PC-3 (cell line): ENCODE measurements at regions not wholly inside any gene's neighbourhood (a gene's known extent, or its start where the extent isn't known, plus 50 kb on each side); places are given as distances from the start of the nearest gene placed in this dataset.

ENCODE experiments used
- ATAC-seq: fragments of 200-7000 bp; cut with Tn5 transposase; 2 replicates; pipeline ENCODE4 v1.9.1; 2020; ENCODE audit warnings: mild to moderate bottlenecking, moderate library complexity
- BruUV-seq: library from RNA; stranded (reverse); fragments of 400-500 nt; replicated peaks from 2 replicates; lab custom pipeline; 2021; lab: Mats Ljungman, UMichigan
- CTCF ChIA-PET: fragments of 300-600 bp; sonication (Branson Sonifier 250); formaldehyde crosslinking; loops from one replicate; lab custom pipeline; 2022; ENCODE audit warnings: antibody characterized with exemption; lab: Charles Lee
- POLR2A ChIA-PET: fragments of 300-600 bp; sonication (Branson Sonifier 250); formaldehyde crosslinking; loops from one replicate; lab custom pipeline; 2022; ENCODE audit warnings: antibody characterized with exemption; ENCODE audit not compliant: unreplicated experiment; lab: Charles Lee
- DNase-seq: peaks from one replicate; pipeline ENCODE4 v3.0.0-alpha.2; 2015
- H2AFZ ChIP-seq: fragments of 300-600 bp; sonication (generic); 2 replicates; pipeline ENCODE4 v1.6.0; 2016; ENCODE audit warnings: antibody characterized with exemption, low read length
- H3F3A ChIP-seq: fragments of 300-600 bp; sonication (generic); one replicate; pipeline ENCODE4 v1.6.0; 2017; ENCODE audit warnings: antibody characterized with exemption, low read length, control low read depth, mild to moderate bottlenecking; ENCODE audit not compliant: unreplicated experiment
- H3K27ac ChIP-seq: fragments of 300-600 bp; sonication (generic); 2 replicates; pipeline ENCODE4 v1.5.1; 2016; ENCODE audit warnings: mild to moderate bottlenecking, low read length
- H3K27me3 ChIP-seq: fragments of 300-600 bp; sonication (generic); 2 replicates; pipeline ENCODE4 v1.6.1; 2016; ENCODE audit warnings: low read length, mixed read lengths
- H3K36me3 ChIP-seq: fragments of 300-600 bp; sonication (generic); 2 replicates; pipeline ENCODE4 v1.6.1; 2016; ENCODE audit warnings: low read depth, mixed run types, low read length, mixed read lengths
- H3K4me1 ChIP-seq: fragments of 300-600 bp; sonication (generic); 2 replicates; pipeline ENCODE4 v1.5.1; 2016; ENCODE audit warnings: low read length; ENCODE audit not compliant: insufficient read depth
- H3K4me2 ChIP-seq: fragments of 300-600 bp; sonication (generic); 2 replicates; pipeline ENCODE4 v1.6.0; 2016; ENCODE audit warnings: low read length
- H3K4me3 ChIP-seq: fragments of 300-600 bp; sonication (generic); 2 replicates; pipeline ENCODE4 v1.5.1; 2016; ENCODE audit warnings: mild to moderate bottlenecking, low read length, mixed read lengths
- H3K79me2 ChIP-seq: fragments of 300-600 bp; sonication (generic); 2 replicates; pipeline ENCODE4 v1.6.1; 2017; ENCODE audit warnings: low read length, mixed read lengths
- H3K9ac ChIP-seq: fragments of 300-600 bp; sonication (generic); 2 replicates; pipeline ENCODE4 v1.6.0; 2016; ENCODE audit warnings: mild to moderate bottlenecking, low read length
- H3K9me2 ChIP-seq: fragments of 300-600 bp; sonication (generic); replicated peaks from 2 replicates; pipeline ENCODE4 v1.6.1; 2016; ENCODE audit warnings: mixed run types, low read length, mixed read lengths
- H3K9me3 ChIP-seq: fragments of 300-600 bp; sonication (generic); 2 replicates; pipeline ENCODE4 v1.6.1; 2016; ENCODE audit warnings: low read length, mixed read lengths
- H4K20me1 ChIP-seq: fragments of 300-600 bp; sonication (generic); 2 replicates; pipeline ENCODE4 v1.6.1; 2016; ENCODE audit warnings: low read length, mixed read lengths
- EZH2 ChIP-seq: fragments of 300-600 bp; sonication (generic); IDR thresholded peaks from one replicate; pipeline ENCODE4 v1.6.1; 2017; ENCODE audit warnings: antibody characterized with exemption, mild to moderate bottlenecking, low read length; ENCODE audit not compliant: unreplicated experiment
- EZH2phosphoT487 ChIP-seq: fragments of 300-600 bp; sonication (generic); IDR thresholded peaks from 2 replicates; pipeline ENCODE4 v1.6.1; 2018; ENCODE audit warnings: mild to moderate bottlenecking, antibody characterized with exemption, low read length, borderline replicate concordance
- intact Hi-C: fragments of 100-400 bp; cut with micrococcal nuclease; formaldehyde crosslinking; loops from 2 replicates; pipeline ENCODE4 v1.9.0; 2023
- TF ChIP-seq, protein P1 (sequence below): fragments of 300-600 bp; sonication (generic); conservative IDR thresholded peaks from 2 replicates; pipeline ENCODE4 v1.5.1; 2017; ENCODE audit warnings: antibody characterized with exemption, low read depth, mild to moderate bottlenecking, low read length

DNA sequence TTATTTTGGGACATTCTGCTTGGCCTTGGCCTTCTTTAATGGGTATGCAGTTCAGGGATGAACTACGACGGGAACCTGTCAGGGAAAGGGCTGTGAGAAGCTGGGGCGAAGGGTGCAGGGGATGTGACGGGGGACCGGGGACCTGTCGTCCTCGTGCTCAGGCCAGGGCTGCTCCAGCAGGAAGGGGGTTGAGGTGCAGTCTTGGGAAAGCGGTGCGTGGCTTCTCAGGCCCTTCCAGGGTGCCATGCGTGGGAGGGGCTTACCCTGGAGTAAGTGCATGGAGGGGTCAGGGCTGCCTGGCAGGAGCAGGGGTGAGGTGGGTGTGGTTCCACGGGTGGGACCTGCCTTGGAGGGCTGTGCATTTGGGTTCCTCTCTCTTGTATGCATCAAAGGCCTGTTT, 100.8 kb downstream of the TEX29 start:
- no peaks in the 10 kb centered on the region for H3K9me3 ChIP-seq
- H3K4me3 ChIP-seq, result no peak overlapping the region
- no peaks in the 10 kb centered on the region for H4K20me1 ChIP-seq
- no peak overlapping the region for H3K9ac ChIP-seq
- H3K27ac ChIP-seq, result no peak overlapping the region
- no peak overlapping the region for H3K4me2 ChIP-seq
- no peaks in the 10 kb centered on the region for H3K9me2 ChIP-seq
- BruUV-seq, result no TSS peak
- no peaks in the 10 kb centered on the region for H3K36me3 ChIP-seq
- peaks cover 55% of the 10 kb centered on the region for H3K27me3 ChIP-seq
- H3K4me1 ChIP-seq, result 0 out of 2 replicates have a peak, but pooled peaks cover 5% of the 10 kb centered on the region
- intact Hi-C loops, result no loop called here
- POLR2A ChIA-PET, result no interaction called here
- no peak for TF ChIP-seq EZH2phosphoT487
- TF ChIP-seq EZH2, result no peak
- TF ChIP-seq, protein P1, sequence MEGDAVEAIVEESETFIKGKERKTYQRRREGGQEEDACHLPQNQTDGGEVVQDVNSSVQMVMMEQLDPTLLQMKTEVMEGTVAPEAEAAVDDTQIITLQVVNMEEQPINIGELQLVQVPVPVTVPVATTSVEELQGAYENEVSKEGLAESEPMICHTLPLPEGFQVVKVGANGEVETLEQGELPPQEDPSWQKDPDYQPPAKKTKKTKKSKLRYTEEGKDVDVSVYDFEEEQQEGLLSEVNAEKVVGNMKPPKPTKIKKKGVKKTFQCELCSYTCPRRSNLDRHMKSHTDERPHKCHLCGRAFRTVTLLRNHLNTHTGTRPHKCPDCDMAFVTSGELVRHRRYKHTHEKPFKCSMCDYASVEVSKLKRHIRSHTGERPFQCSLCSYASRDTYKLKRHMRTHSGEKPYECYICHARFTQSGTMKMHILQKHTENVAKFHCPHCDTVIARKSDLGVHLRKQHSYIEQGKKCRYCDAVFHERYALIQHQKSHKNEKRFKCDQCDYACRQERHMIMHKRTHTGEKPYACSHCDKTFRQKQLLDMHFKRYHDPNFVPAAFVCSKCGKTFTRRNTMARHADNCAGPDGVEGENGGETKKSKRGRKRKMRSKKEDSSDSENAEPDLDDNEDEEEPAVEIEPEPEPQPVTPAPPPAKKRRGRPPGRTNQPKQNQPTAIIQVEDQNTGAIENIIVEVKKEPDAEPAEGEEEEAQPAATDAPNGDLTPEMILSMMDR, result no peak
- no peaks in the 10 kb centered on the region for H3F3A ChIP-seq
- DNase-seq (no peak), ATAC-seq (no peak)
- no peaks in the 10 kb centered on the region for H3K79me2 ChIP-seq
- CTCF ChIA-PET, result no interaction called here
- no peak overlapping the region for H2AFZ ChIP-seq

DNA sequence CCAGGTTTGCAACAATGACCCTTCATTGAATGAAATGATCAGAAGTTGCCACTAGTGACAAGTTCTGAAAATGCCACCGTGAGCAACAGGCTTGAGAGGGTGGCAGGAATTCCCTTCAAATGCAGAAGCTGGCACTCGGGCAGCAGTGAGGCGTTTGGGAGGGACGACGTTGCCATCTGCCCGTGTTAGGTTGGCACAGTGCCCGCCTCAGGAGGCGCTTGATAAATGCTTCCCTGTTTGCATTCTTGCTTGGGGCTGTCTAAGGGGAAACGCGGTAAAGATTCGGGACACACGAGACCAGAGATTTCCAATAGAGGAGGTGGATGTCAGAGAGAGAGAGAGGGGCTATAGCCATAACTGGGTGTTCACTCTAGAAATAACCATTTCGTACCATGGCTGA, 101.9 kb downstream of the TEX29 start:
- Histone ChIP-seq H3K36me3 (no peaks in the 10 kb centered on the region), H4K20me1 (no peaks in the 10 kb centered on the region), H3K79me2 (no peaks in the 10 kb centered on the region), H3K9me2 (no peaks in the 10 kb centered on the region), H3K4me2 (no peak overlapping the region), H3F3A (no peaks in the 10 kb centered on the region), H3K9ac (no peak overlapping the region), H3K27me3 (peaks cover 50% of the 10 kb centered on the region), H2AFZ (no peak overlapping the region), H3K4me3 (no peak overlapping the region), H3K9me3 (no peaks in the 10 kb centered on the region), H3K4me1 (0 out of 2 replicates have a peak, but pooled peaks cover 5% of the 10 kb centered on the region), H3K27ac (no peak overlapping the region)
- BruUV-seq, result no TSS peak
- DNase-seq (no peak), ATAC-seq (no peak)
- CTCF ChIA-PET, result no interaction called here
- intact Hi-C loops, result no loop called here
- POLR2A ChIA-PET, result no interaction called here
- TF ChIP-seq, protein P1, result no peak
- no peak for TF ChIP-seq EZH2
- TF ChIP-seq EZH2phosphoT487, result no peak

DNA sequence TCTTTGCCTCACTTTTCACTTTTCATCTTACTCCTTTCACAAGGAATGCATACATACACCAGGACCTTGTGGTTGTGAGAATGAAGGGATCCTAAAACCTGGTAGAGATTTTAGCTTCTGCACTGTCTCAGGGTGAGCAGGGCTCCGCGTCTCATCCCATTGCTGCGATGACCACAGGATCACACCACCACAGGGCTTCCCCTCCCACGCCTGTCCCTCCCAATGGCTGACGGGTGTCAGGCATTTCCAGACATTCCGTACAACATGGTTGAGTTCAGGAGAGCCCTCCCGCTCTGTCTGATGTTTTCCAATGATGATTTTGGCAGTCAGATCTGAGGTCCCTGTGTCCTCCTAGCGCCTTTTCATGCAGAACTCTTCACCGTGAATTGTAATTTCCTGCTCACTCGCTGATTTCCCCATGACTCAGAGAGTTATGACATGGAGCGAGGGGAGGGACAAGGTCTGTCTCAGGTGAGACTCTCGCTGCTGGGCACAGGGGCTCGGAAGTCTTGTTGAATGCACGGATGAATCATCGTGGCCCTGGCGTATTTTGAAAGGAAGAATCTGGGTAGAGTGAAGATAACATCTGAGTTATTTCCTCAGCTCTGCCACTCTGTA, 102.8 kb downstream of the TEX29 start:
- Histone ChIP-seq H3K4me3 (no peak overlapping the region), H3K27ac (no peak overlapping the region), H3K9me2 (no peaks in the 10 kb centered on the region), H4K20me1 (no peaks in the 10 kb centered on the region), H3K4me2 (no peak overlapping the region; the same call in 1 of the 2 replicates), H3K27me3 (peaks cover 41% of the 10 kb centered on the region), H3K9ac (no peak overlapping the region), H3K79me2 (no peaks in the 10 kb centered on the region), H2AFZ (no peak overlapping the region), H3F3A (no peaks in the 10 kb centered on the region), H3K9me3 (no peaks in the 10 kb centered on the region), H3K4me1 (0 out of 2 replicates have a peak, but pooled peaks cover 5% of the 10 kb centered on the region), H3K36me3 (no peaks in the 10 kb centered on the region)
- ATAC-seq (no peak), DNase-seq (peak; percentile 62)
- no TSS peak for BruUV-seq
- POLR2A ChIA-PET, result no interaction called here
- intact Hi-C loops, result no loop called here
- TF ChIP-seq, protein P1, result no peak
- TF ChIP-seq EZH2, result no peak
- no peak for TF ChIP-seq EZH2phosphoT487
- CTCF ChIA-PET, result no interaction called here
